ENCODE measurements at regions not wholly inside any gene's neighbourhood (a gene's known extent, or its start where the extent isn't known, plus 50 kb on each side); places are given as distances from the start of the nearest gene placed in this dataset.

DNA sequence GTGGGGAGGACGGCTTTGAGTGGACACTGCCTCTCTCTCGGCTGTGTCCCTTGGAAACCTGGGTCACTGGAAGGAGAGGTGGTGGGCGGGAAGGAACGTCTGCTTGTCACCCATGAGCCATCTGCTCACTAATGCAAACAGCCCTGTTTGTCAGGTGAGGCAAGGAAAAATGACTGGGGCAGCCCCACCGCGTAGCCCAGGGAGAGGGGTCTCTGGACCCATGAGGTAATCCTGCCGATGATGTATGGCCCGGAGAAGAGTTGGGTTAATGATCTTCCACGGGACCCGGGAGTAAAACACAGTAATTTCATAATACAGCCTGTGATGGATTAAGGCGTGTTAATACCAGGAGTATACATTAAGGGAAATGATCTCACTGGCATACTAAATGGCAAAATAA lies 197.0 kb downstream of the CYLD start:
- TF ChIP-seq CTCF (IDR thresholded peaks at IDR 0.05) (no peak), ZFX (IDR thresholded peaks at IDR 0.05; ENCODE audit: borderline replicate concordance) (no peak)
